AG04449 (cell line): ENCODE measurements at regions not wholly inside any gene's neighbourhood (a gene's known extent, or its start where the extent isn't known, plus 50 kb on each side); places are given as distances from the start of the nearest gene placed in this dataset.

Experiments used
- CTCF ChIA-PET: fragments of 350-600 bp; formaldehyde crosslinking; extraction: SDS; loops from one replicate; lab custom pipeline; 2021; ENCODE audit warnings: antibody characterized with exemption; lab: Yijun Ruan, JAX
- POLR2A ChIA-PET: fragments of 400-600, 350-600 bp; formaldehyde crosslinking; extraction: SDS; loops from one replicate; lab custom pipeline; 2020; ENCODE audit warnings: antibody characterized with exemption, inconsistent platforms; lab: Yijun Ruan, JAX
- DNase-seq: peaks from one replicate; pipeline ENCODE4 v3.0.0-alpha.2; 2010; ENCODE audit warnings: low read depth, low spot score
- H3K4me3 ChIP-seq: 2 replicates; pipeline ENCODE4 v1.5.1; 2011; ENCODE audit warnings: low read depth, mild to moderate bottlenecking, control low read depth, low read length
- CTCF ChIP-seq: IDR thresholded peaks from one replicate; pipeline ENCODE4 v1.5.1; 2011; ENCODE audit warnings: mild to moderate bottlenecking, moderate library complexity, low read length, control low read depth, inconsistent platforms; ENCODE audit not compliant: insufficient read depth; ENCODE audit errors: missing control alignments

- POLR2A ChIA-PET: interaction anchor here (0.7 to 1.7 kb wide), 6 partner anchors 9 to 191 kb away, joined by 3 to 5 read pairs (median 4); partner anchors contain the start of gene SMIM30
- no peak for TF ChIP-seq CTCF
- CTCF ChIA-PET: interaction anchor here (0.5 to 1.1 kb wide), 2 partner anchors 9 to 522 kb away, joined by 3 read pairs; no protein-coding TSS in a partner anchor
- peak; percentile 94 for DNase-seq
- H3K4me3 ChIP-seq: peak overlapping the region; percentile 78
Observed at GRCh38 chr7:112939574-112940313, 146.9 kb downstream of the GPR85 start.

DNA sequence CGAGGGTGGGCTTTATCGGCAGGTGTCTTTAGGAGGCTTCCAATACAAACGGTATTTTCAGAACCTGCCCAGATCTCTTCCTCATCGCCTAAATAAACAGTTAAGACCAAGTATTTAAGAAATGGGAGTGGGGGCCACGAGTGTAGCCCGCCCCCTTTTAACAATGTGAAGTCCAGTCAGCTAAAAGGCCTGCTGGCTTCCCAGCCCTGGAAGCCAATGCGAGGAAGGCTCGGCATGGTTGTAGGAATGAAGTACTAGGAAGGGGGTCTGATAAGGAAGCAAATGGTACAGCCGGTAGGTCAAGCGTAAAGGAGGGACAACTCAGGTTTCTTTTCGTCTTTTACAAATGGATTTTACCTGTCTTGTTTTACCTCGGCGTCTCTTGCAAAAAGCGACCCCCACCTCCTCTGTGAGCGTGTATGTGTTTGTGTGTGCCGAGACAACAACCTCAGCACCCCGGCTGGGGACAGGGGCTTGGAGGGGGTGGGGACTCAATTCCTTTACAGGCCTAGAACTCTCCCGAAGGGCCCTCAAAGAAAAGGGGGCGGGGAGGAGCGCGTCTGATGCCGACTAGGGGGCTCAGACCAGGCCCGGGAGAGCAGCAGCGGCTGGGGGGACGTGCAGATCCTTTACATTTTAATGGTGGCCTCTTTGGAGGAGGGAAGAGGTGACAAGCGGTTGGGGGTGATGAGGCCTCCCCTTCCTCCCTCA is 147.6 kb downstream of the GPR85 start:
- H3K4me3 ChIP-seq: peak overlapping the region; percentile 78
- DNase-seq: no peak
- CTCF ChIA-PET: interaction anchor here (0.5 to 1.1 kb wide), 2 partner anchors 8 to 521 kb away, joined by 3 read pairs; no protein-coding TSS in a partner anchor
- POLR2A ChIA-PET: interaction anchor here (0.7 to 1.7 kb wide), 5 partner anchors 8 to 190 kb away, joined by 3 to 5 read pairs (median 4); partner anchors contain the start of gene SMIM30
- no peak for TF ChIP-seq CTCF

GRCh38 chr7:112937651-112938415 is 147.6 kb upstream of the TMEM168 start:
- DNase-seq: no peak
- CTCF ChIA-PET: interaction anchor here (0.7 kb wide), 1 partner anchor 68 kb away, joined by 3 read pairs; no protein-coding TSS in a partner anchor
- peak overlapping the region; percentile 78 for H3K4me3 ChIP-seq
- TF ChIP-seq CTCF: no peak
- POLR2A ChIA-PET: no interaction called here

GRCh38 chr7:112933598-112933997 is 143.4 kb upstream of the TMEM168 start:
- no peak overlapping the region for H3K4me3 ChIP-seq
- no peak for TF ChIP-seq CTCF
- POLR2A ChIA-PET: no interaction called here
- CTCF ChIA-PET: interaction anchor here (1.0 kb wide), 2 partner anchors 21 to 33 kb away, joined by 3 read pairs; no protein-coding TSS in a partner anchor
- DNase-seq: no peak

GRCh38 chr7:112930787-112931186 is 140.6 kb upstream of the TMEM168 start:
- H3K4me3 ChIP-seq: no peak overlapping the region
- CTCF ChIA-PET: interaction anchor here (1.1 to 1.4 kb wide), 3 partner anchors 9 to 84 kb away, joined by 3 to 4 read pairs (median 3); a partner anchor contains a TSS
- peak; percentile 50 for DNase-seq
- POLR2A ChIA-PET: interaction anchor here (1.6 kb wide), 1 partner anchor 8 kb away, joined by 5 read pairs; a partner anchor contains a TSS
- TF ChIP-seq CTCF: no peak
